ENCODE measurements at regions not wholly inside any gene's neighbourhood (a gene's known extent, or its start where the extent isn't known, plus 50 kb on each side); places are given as distances from the start of the nearest gene placed in this dataset.

GRCh38 chr10:109270173-109270572, 653.1 kb downstream of the XPNPEP1 start:
- no peaks in the 10 kb centered on the region for H3K36me3 ChIP-seq (ENCODE audit: control insufficient read depth, insufficient read depth, low read length)
- no peak overlapping the region for H3K27ac ChIP-seq (ENCODE audit: low read depth, low read length, severe bottlenecking)
- WGBS, 2 experiments (ENCODE audit: insufficient coverage in 2 of 2): no CpG with 5 or more reads among the region's 2 CpGs
- no peak overlapping the region for H3K4me3 ChIP-seq (ENCODE audit: extremely low read depth, insufficient read depth, low read length, poor library complexity, severe bottlenecking)
- H3K9me3 ChIP-seq (ENCODE audit: control insufficient read depth, low read length): no peaks in the 10 kb centered on the region
- H3K4me1 ChIP-seq (ENCODE audit: control insufficient read depth, insufficient read depth, low read length, poor library complexity, severe bottlenecking): no peaks in the 10 kb centered on the region

- WGBS, 2 experiments (ENCODE audit: insufficient coverage in 2 of 2): 67% methylated on average over 1 of the region's 3 CpGs; no CpG with 5 or more reads in 1 of the 2 experiments
- Histone ChIP-seq H3K36me3 (ENCODE audit: control insufficient read depth, insufficient read depth, low read length) (no peaks in the 10 kb centered on the region), H3K4me3 (ENCODE audit: extremely low read depth, insufficient read depth, low read length, poor library complexity, severe bottlenecking) (no peak overlapping the region), H3K27ac (ENCODE audit: low read depth, low read length, severe bottlenecking) (no peak overlapping the region), H3K9me3 (ENCODE audit: control insufficient read depth, low read length) (peaks cover 18% of the 10 kb centered on the region), H3K4me1 (ENCODE audit: control insufficient read depth, insufficient read depth, low read length, poor library complexity, severe bottlenecking) (no peaks in the 10 kb centered on the region)
These were observed 659.3 kb downstream of the XPNPEP1 start for GRCh38 chr10:109264004-109264403.

GRCh38 chr10:109261231-109261630, 662.1 kb downstream of the XPNPEP1 start:
- Histone ChIP-seq H3K4me3 (ENCODE audit: extremely low read depth, insufficient read depth, low read length, poor library complexity, severe bottlenecking) (no peak overlapping the region), H3K4me1 (ENCODE audit: control insufficient read depth, insufficient read depth, low read length, poor library complexity, severe bottlenecking) (no peaks in the 10 kb centered on the region), H3K27ac (ENCODE audit: low read depth, low read length, severe bottlenecking) (no peak overlapping the region), H3K9me3 (ENCODE audit: control insufficient read depth, low read length) (peaks cover 22% of the 10 kb centered on the region), H3K36me3 (ENCODE audit: control insufficient read depth, insufficient read depth, low read length) (no peaks in the 10 kb centered on the region)
- WGBS, 2 experiments (ENCODE audit: insufficient coverage in 2 of 2): 100% methylated on average over 2 of the region's 2 CpGs; no CpG with 5 or more reads in 1 of the 2 experiments

- Histone ChIP-seq H3K9me3 (ENCODE audit: control insufficient read depth, low read length) (peaks cover 22% of the 10 kb centered on the region), H3K36me3 (ENCODE audit: control insufficient read depth, insufficient read depth, low read length) (no peaks in the 10 kb centered on the region), H3K4me3 (ENCODE audit: extremely low read depth, insufficient read depth, low read length, poor library complexity, severe bottlenecking) (no peak overlapping the region), H3K4me1 (ENCODE audit: control insufficient read depth, insufficient read depth, low read length, poor library complexity, severe bottlenecking) (no peaks in the 10 kb centered on the region), H3K27ac (ENCODE audit: low read depth, low read length, severe bottlenecking) (no peak overlapping the region)
- WGBS, 2 experiments (ENCODE audit: insufficient coverage in 2 of 2): 83 to 85% methylated on average over 3 of the region's 4 CpGs
These were observed 664.0 kb downstream of the XPNPEP1 start for GRCh38 chr10:109259293-109259692.

GRCh38 chr10:109253306-109253705, 670.0 kb downstream of the XPNPEP1 start:
- no peaks in the 10 kb centered on the region for H3K36me3 ChIP-seq (ENCODE audit: control insufficient read depth, insufficient read depth, low read length)
- no peak overlapping the region for H3K27ac ChIP-seq (ENCODE audit: low read depth, low read length, severe bottlenecking)
- peaks cover 13% of the 10 kb centered on the region for H3K9me3 ChIP-seq (ENCODE audit: control insufficient read depth, low read length)
- H3K4me1 ChIP-seq (ENCODE audit: control insufficient read depth, insufficient read depth, low read length, poor library complexity, severe bottlenecking): no peaks in the 10 kb centered on the region
- H3K4me3 ChIP-seq (ENCODE audit: extremely low read depth, insufficient read depth, low read length, poor library complexity, severe bottlenecking): no peak overlapping the region
- whole genome bisulfite sequencing, 2 experiments (ENCODE audit: insufficient coverage in 2 of 2): 29 to 60% methylated on average over 1 of the region's 3 CpGs

- H3K27ac ChIP-seq (ENCODE audit: low read depth, low read length, severe bottlenecking): no peak overlapping the region
- no peak overlapping the region for H3K4me3 ChIP-seq (ENCODE audit: extremely low read depth, insufficient read depth, low read length, poor library complexity, severe bottlenecking)
- WGBS, 2 experiments (ENCODE audit: insufficient coverage in 2 of 2): 70 to 75% methylated on average over 2 to 3 of the region's 4 CpGs
- no peaks in the 10 kb centered on the region for H3K36me3 ChIP-seq (ENCODE audit: control insufficient read depth, insufficient read depth, low read length)
- peaks cover 8% of the 10 kb centered on the region for H3K9me3 ChIP-seq (ENCODE audit: control insufficient read depth, low read length)
- H3K4me1 ChIP-seq (ENCODE audit: control insufficient read depth, insufficient read depth, low read length, poor library complexity, severe bottlenecking): no peaks in the 10 kb centered on the region
These were observed 673.2 kb downstream of the XPNPEP1 start for GRCh38 chr10:109250152-109250551.

- H3K4me1 ChIP-seq (ENCODE audit: control insufficient read depth, insufficient read depth, low read length, poor library complexity, severe bottlenecking): no peaks in the 10 kb centered on the region
- no peak overlapping the region for H3K4me3 ChIP-seq (ENCODE audit: extremely low read depth, insufficient read depth, low read length, poor library complexity, severe bottlenecking)
- WGBS, 2 experiments (ENCODE audit: insufficient coverage in 2 of 2): 100% methylated on average over 1 of the region's 1 CpG
- no peak overlapping the region for H3K27ac ChIP-seq (ENCODE audit: low read depth, low read length, severe bottlenecking)
- peaks cover 9% of the 10 kb centered on the region for H3K9me3 ChIP-seq (ENCODE audit: control insufficient read depth, low read length)
- H3K36me3 ChIP-seq (ENCODE audit: control insufficient read depth, insufficient read depth, low read length): no peaks in the 10 kb centered on the region
These were observed 675.5 kb downstream of the XPNPEP1 start for GRCh38 chr10:109247814-109248213.

GRCh38 chr10:109245821-109246220, 677.5 kb downstream of the XPNPEP1 start:
- WGBS, 2 experiments (ENCODE audit: insufficient coverage in 2 of 2): 75 to 80% methylated on average over 1 of the region's 1 CpG
- H3K9me3 ChIP-seq (ENCODE audit: control insufficient read depth, low read length): peaks cover 6% of the 10 kb centered on the region
- no peaks in the 10 kb centered on the region for H3K36me3 ChIP-seq (ENCODE audit: control insufficient read depth, insufficient read depth, low read length)
- no peak overlapping the region for H3K27ac ChIP-seq (ENCODE audit: low read depth, low read length, severe bottlenecking)
- no peaks in the 10 kb centered on the region for H3K4me1 ChIP-seq (ENCODE audit: control insufficient read depth, insufficient read depth, low read length, poor library complexity, severe bottlenecking)
- H3K4me3 ChIP-seq (ENCODE audit: extremely low read depth, insufficient read depth, low read length, poor library complexity, severe bottlenecking): no peak overlapping the region

GRCh38 chr10:109239371-109239770, 683.9 kb downstream of the XPNPEP1 start:
- Histone ChIP-seq H3K36me3 (ENCODE audit: control insufficient read depth, insufficient read depth, low read length) (no peaks in the 10 kb centered on the region), H3K9me3 (ENCODE audit: control insufficient read depth, low read length) (peaks cover 5% of the 10 kb centered on the region), H3K27ac (ENCODE audit: low read depth, low read length, severe bottlenecking) (no peak overlapping the region), H3K4me1 (ENCODE audit: control insufficient read depth, insufficient read depth, low read length, poor library complexity, severe bottlenecking) (no peaks in the 10 kb centered on the region), H3K4me3 (ENCODE audit: extremely low read depth, insufficient read depth, low read length, poor library complexity, severe bottlenecking) (no peak overlapping the region)

- H3K27ac ChIP-seq (ENCODE audit: low read depth, low read length, severe bottlenecking): no peak overlapping the region
- H3K4me3 ChIP-seq (ENCODE audit: extremely low read depth, insufficient read depth, low read length, poor library complexity, severe bottlenecking): no peak overlapping the region
- H3K9me3 ChIP-seq (ENCODE audit: control insufficient read depth, low read length): peaks cover 5% of the 10 kb centered on the region
- H3K36me3 ChIP-seq (ENCODE audit: control insufficient read depth, insufficient read depth, low read length): no peaks in the 10 kb centered on the region
- H3K4me1 ChIP-seq (ENCODE audit: control insufficient read depth, insufficient read depth, low read length, poor library complexity, severe bottlenecking): no peaks in the 10 kb centered on the region
- 49 to 70% methylated on average over 2 to 3 of the region's 4 CpGs for whole genome bisulfite sequencing, 2 experiments (ENCODE audit: insufficient coverage in 2 of 2)
These were observed 685.6 kb downstream of the XPNPEP1 start for GRCh38 chr10:109237682-109238081.

GRCh38 chr10:109237050-109237449, 686.3 kb downstream of the XPNPEP1 start:
- 33 to 83% methylated on average over 1 of the region's 2 CpGs for WGBS, 2 experiments (ENCODE audit: insufficient coverage in 2 of 2)
- H3K36me3 ChIP-seq (ENCODE audit: control insufficient read depth, insufficient read depth, low read length): no peaks in the 10 kb centered on the region
- no peaks in the 10 kb centered on the region for H3K4me1 ChIP-seq (ENCODE audit: control insufficient read depth, insufficient read depth, low read length, poor library complexity, severe bottlenecking)
- no peak overlapping the region for H3K27ac ChIP-seq (ENCODE audit: low read depth, low read length, severe bottlenecking)
- H3K9me3 ChIP-seq (ENCODE audit: control insufficient read depth, low read length): peaks cover 5% of the 10 kb centered on the region
- H3K4me3 ChIP-seq (ENCODE audit: extremely low read depth, insufficient read depth, low read length, poor library complexity, severe bottlenecking): no peak overlapping the region

All from mesodermal cell (in vitro differentiated cells).